K562 (cell line): ENCODE measurements at regions not wholly inside any gene's neighbourhood (a gene's known extent, or its start where the extent isn't known, plus 50 kb on each side); places are given as distances from the start of the nearest gene placed in this dataset.

ENCODE experiments used
- ATAC-seq: fragments of 200-7000 bp; cut with Tn5 transposase; 3 replicates; pipeline ENCODE4 v1.9.1; 2020; ENCODE audit warnings: moderate library complexity
- BruUV-seq: library from RNA; stranded (reverse); fragments of 400-500 nt; replicated peaks from 2 replicates; lab custom pipeline; 2021; lab: Mats Ljungman, UMichigan
- CTCF ChIA-PET: fragments of 300-600 bp; formaldehyde crosslinking; extraction: SDS; loops from one replicate; lab custom pipeline; 2021; ENCODE audit warnings: low intra/inter-chr PET ratio; lab: Yijun Ruan, JAX
- POLR2A ChIA-PET: fragments of 300-600, 350-650 bp; sonication (Branson Sonifier 250); formaldehyde crosslinking; extraction: SDS; loops from one replicate; lab custom pipeline; 2021; ENCODE audit warnings: antibody characterized with exemption, inconsistent platforms; lab: Yijun Ruan, JAX
- DNase-seq, 4 experiments: peaks; one replicate each; pipeline versions ENCODE4 v3.0.0 to v3.0.0-alpha.2; 2011 to 2018; ENCODE audit warnings: low spot score in 3 of 4, mixed read lengths in 3 of 4; ENCODE audit errors: extremely low read depth in 1 of 4
- FAIRE-seq: peaks from 2 replicates; lab custom pipeline; 2011; peaks lifted over from hg19 to GRCh38; lab: Jason Lieb, UNC
- H2AFZ ChIP-seq: 2 replicates; pipeline ENCODE4 v1.6.0; 2011; ENCODE audit warnings: low read depth, low read length, control low read depth, inconsistent platforms
- H3K27ac ChIP-seq: fragments of 200-600 bp; 3 replicates; pipeline ENCODE4 v1.8.0; 2011; ENCODE audit warnings: low read depth, mild to moderate bottlenecking, control low read depth, inconsistent platforms, low read length, moderate library complexity, mixed read lengths; ENCODE audit errors: extremely low read depth
- H3K27me3 ChIP-seq, 2 experiments: fragments of 300-600 bp in 1 of 2; 2 replicates in 1 of 2; 3 replicates in 1 of 2; pipeline versions ENCODE4 v1.6.0 to v1.8.0; 2011; ENCODE audit warnings: inconsistent platforms in 2 of 2, low read length in 2 of 2, mild to moderate bottlenecking in 1 of 2, mixed read lengths in 1 of 2, moderate library complexity in 1 of 2; ENCODE audit not compliant: control insufficient read depth in 2 of 2, insufficient read depth in 2 of 2
- H3K36me3 ChIP-seq: fragments of 300-600 bp; 3 replicates; pipeline ENCODE4 v1.8.0; 2011; ENCODE audit warnings: mild to moderate bottlenecking, low read length, inconsistent platforms; ENCODE audit not compliant: control insufficient read depth, insufficient read depth
- H3K4me1 ChIP-seq, 2 experiments: fragments of 200-600 bp in 1 of 2; replicated peaks in 1 of 2; 2 replicates in 1 of 2; 3 replicates in 1 of 2; pipeline versions ENCODE4 v1.5.1 to v1.8.0; 2011; ENCODE audit warnings: inconsistent platforms in 2 of 2, low read length in 2 of 2, mild to moderate bottlenecking in 1 of 2, mixed read lengths in 1 of 2, moderate library complexity in 1 of 2; ENCODE audit not compliant: control insufficient read depth in 2 of 2, insufficient read depth in 2 of 2
- H3K4me2 ChIP-seq: 2 replicates; pipeline ENCODE4 v1.6.1; 2011; ENCODE audit warnings: low read length, control low read depth, inconsistent platforms, mixed read lengths; ENCODE audit not compliant: insufficient read depth
- H3K4me3 ChIP-seq: fragments of 200-600 bp; sonication (generic), shearing (Covaris generic); 2 replicates; pipeline ENCODE4 v1.5.1; 2016; ENCODE audit warnings: control low read depth, inconsistent platforms
- H3K79me2 ChIP-seq: fragments of 200-600 bp; 3 replicates; pipeline ENCODE4 v1.8.0; 2011; ENCODE audit warnings: low read length, inconsistent platforms; ENCODE audit not compliant: control insufficient read depth, insufficient read depth
- H3K9ac ChIP-seq, 2 experiments: 2 replicates each; pipeline versions ENCODE4 v1.6.0 to v1.6.1; 2011; ENCODE audit warnings: low read depth in 2 of 2, low read length in 2 of 2, control low read depth in 1 of 2, inconsistent platforms in 1 of 2, mild to moderate bottlenecking in 1 of 2, mixed read lengths in 1 of 2; ENCODE audit not compliant: insufficient read depth in 1 of 2
- H3K9me1 ChIP-seq: one replicate; pipeline ENCODE4 v1.6.0; 2011; ENCODE audit warnings: inconsistent platforms, mild to moderate bottlenecking, low read length, moderate library complexity; ENCODE audit not compliant: control insufficient read depth, insufficient read depth
- H3K9me3 ChIP-seq: replicated peaks from 2 replicates; pipeline ENCODE4 v1.5.1; 2011; ENCODE audit warnings: low read depth, low read length, inconsistent platforms; ENCODE audit not compliant: control insufficient read depth, insufficient read depth
- H4K20me1 ChIP-seq: replicated peaks from 2 replicates; pipeline ENCODE4 v1.6.1; 2011; ENCODE audit warnings: low read length, inconsistent platforms, mixed read lengths; ENCODE audit not compliant: control insufficient read depth, insufficient read depth
- CBFA2T2 ChIP-seq: fragments of 450-650 bp; conservative IDR thresholded peaks from 2 replicates; pipeline ENCODE4 v1.6.1; 2017; ENCODE audit warnings: mild to moderate bottlenecking
- IRF1 ChIP-seq: sonication (generic); formaldehyde crosslinking; IDR thresholded peaks from 2 replicates; pipeline ENCODE4 v1.8.0; 2022; ENCODE audit warnings: missing genetic modification reagents, mild to moderate bottlenecking, borderline replicate concordance
- NFXL1 ChIP-seq: fragments of 450-650 bp; formaldehyde crosslinking; IDR thresholded peaks from 2 replicates; pipeline ENCODE4 v1.4.0; 2021; ENCODE audit warnings: mild to moderate bottlenecking
- PHF8 ChIP-seq: fragments of 200-600 bp; sonication (generic); IDR thresholded peaks from 2 replicates; pipeline ENCODE4 v1.6.1; 2012; ENCODE audit warnings: mixed run types, mild to moderate bottlenecking, inconsistent platforms, low read length, moderate library complexity, borderline replicate concordance
- RBFOX2 ChIP-seq: fragments of 200-400 bp; formaldehyde crosslinking; IDR thresholded peaks from 2 replicates; pipeline ENCODE4 v1.6.1; 2017; ENCODE audit warnings: low read depth, mild to moderate bottlenecking, low read length, moderate library complexity
- SMAD3 ChIP-seq: fragments of 450-650 bp; formaldehyde crosslinking; conservative IDR thresholded peaks from 2 replicates; pipeline ENCODE4 v1.4.0; 2020; ENCODE audit warnings: mild to moderate bottlenecking
- TBL1XR1 ChIP-seq, 2 experiments: IDR thresholded peaks; 2 replicates each; pipeline ENCODE4 v1.6.1; 2012; ENCODE audit warnings: improper control_type of control experiment in 2 of 2, low read length in 2 of 2, mild to moderate bottlenecking in 1 of 2
- THRA ChIP-seq: fragments of 450-650 bp; IDR thresholded peaks from 2 replicates; pipeline ENCODE4 v1.6.1; 2017; ENCODE audit warnings: mild to moderate bottlenecking, moderate library complexity
- VEZF1 ChIP-seq: fragments of 200-800 bp; sonication (Bioruptor generic); IDR thresholded peaks from 2 replicates; pipeline ENCODE4 v1.6.1; 2017; ENCODE audit warnings: missing genetic modification characterization, missing compliant biosample characterization
- ZFP36 ChIP-seq: fragments of 150-350 bp; IDR thresholded peaks from 2 replicates; pipeline ENCODE4 v1.6.1; 2018; ENCODE audit warnings: low read length, low read depth; ENCODE audit not compliant: partially characterized antibody
- WGBS: fragments of 100-300 bp; shearing (Covaris generic); methylation state at CpG from one replicate; pipeline ENCODE4 v1.1.6; 2016; ENCODE audit warnings: low coverage, mixed read lengths; ENCODE audit not compliant: insufficient coverage; ENCODE audit errors: missing lambda C conversion rate; 5-methylcytosine and 5-hydroxymethylcytosine counted together
- in situ Hi-C: fragments of 300-500 bp; cut with MboI; formaldehyde crosslinking; loops from 4 replicates; pipeline ENCODE4 v1.15.0; 2018; ENCODE audit warnings: inconsistent platforms, mixed read lengths
- intact Hi-C: fragments of 100-400 bp; cut with micrococcal nuclease; formaldehyde crosslinking; loops from 2 replicates; pipeline ENCODE4 v1.14.2; 2022

- Histone ChIP-seq H3K9ac (no peak overlapping the region), H3K4me3 (no peak overlapping the region), H3K36me3 (0 out of 3 replicates have a peak, but pooled peaks cover 3% of the 10 kb centered on the region), H3K9me1 (no peaks in the 10 kb centered on the region), H4K20me1 (no peaks in the 10 kb centered on the region), H3K79me2 (no peaks in the 10 kb centered on the region), H3K9me3 (no peaks in the 10 kb centered on the region), H2AFZ (peak overlapping the region; percentile 75; the same call in 1 of the 2 replicates), H3K27ac (no peak overlapping the region), H3K4me2 (no peak overlapping the region), H3K4me1 (peaks cover 16 to 36% of the 10 kb centered on the region in 2 experiments), H3K27me3 (no peaks in the 10 kb centered on the region)
- 20% methylated on average over 1 of the region's 1 CpG for WGBS
- FAIRE-seq: no peak
- CTCF ChIA-PET: no interaction called here
- no TSS peak for BruUV-seq
- DNase-seq: no peak
- intact Hi-C loops: no loop called here
- in situ Hi-C loops: no loop called here
- POLR2A ChIA-PET: interaction anchor here (1.6 kb wide), 1 partner anchor 28 kb away, joined by 3 read pairs; no protein-coding TSS in a partner anchor
- TF ChIP-seq NFXL1 (CRISPR knock-in tag) (no peak), TBL1XR1 (IDR thresholded peaks at IDR 0.05; ENCODE audit: low read length in 2 of 2) (no peak), SMAD3 (CRISPR knock-in tag) (no peak), THRA (no peak), VEZF1 (CRISPR knock-in tag) (no peak), PHF8 (no peak), ZFP36 (no peak), CBFA2T2 (no peak), IRF1 (CRISPR knock-in tag) (no peak), RBFOX2 (no peak)
- ATAC-seq: no peak
Observed at GRCh38 chr15:95168152-95168551, 936.8 kb downstream of the MCTP2 start.
